H9 (cell line): ENCODE measurements at regions not wholly inside any gene's neighbourhood (a gene's known extent, or its start where the extent isn't known, plus 50 kb on each side); places are given as distances from the start of the nearest gene placed in this dataset.

Experiments
- DNase-seq: peaks from one replicate; pipeline ENCODE4 v3.0.0-alpha.2; 2017
- H2AFZ ChIP-seq: one replicate; pipeline ENCODE4 v1.6.1; 2013; ENCODE audit warnings: mild to moderate bottlenecking, low read length, control low read depth, moderate library complexity
- H2AK5ac ChIP-seq: 2 replicates; pipeline ENCODE4 v1.6.1; 2013; ENCODE audit warnings: low read length, control low read depth, mixed read lengths; ENCODE audit not compliant: insufficient read length
- H2BK120ac ChIP-seq: one replicate; pipeline ENCODE4 v1.6.1; 2013; ENCODE audit warnings: low read depth, mild to moderate bottlenecking, low read length, control low read depth, inconsistent platforms; ENCODE audit not compliant: poor library complexity, severe bottlenecking
- H2BK12ac ChIP-seq: 2 replicates; pipeline ENCODE4 v1.6.1; 2013; ENCODE audit warnings: low read length, control low read depth, mixed read lengths, low read depth; ENCODE audit not compliant: insufficient read length
- H2BK15ac ChIP-seq: 2 replicates; pipeline ENCODE4 v1.6.1; 2013; ENCODE audit warnings: low read depth, low read length, control low read depth
- H2BK20ac ChIP-seq: one replicate; pipeline ENCODE4 v1.6.1; 2013; ENCODE audit warnings: low read depth, mild to moderate bottlenecking, low read length, control low read depth, inconsistent platforms; ENCODE audit not compliant: poor library complexity, severe bottlenecking
- H2BK5ac ChIP-seq: 2 replicates; pipeline ENCODE4 v1.6.1; 2013; ENCODE audit warnings: low read length, control low read depth, mixed read lengths; ENCODE audit not compliant: insufficient read length
- H3K14ac ChIP-seq: 2 replicates; pipeline ENCODE4 v1.6.1; 2013; ENCODE audit warnings: low read length, control low read depth; ENCODE audit not compliant: insufficient read depth
- H3K18ac ChIP-seq: 2 replicates; pipeline ENCODE4 v1.6.1; 2013; ENCODE audit warnings: low read depth, mild to moderate bottlenecking, mixed read lengths, low read length, control low read depth; ENCODE audit not compliant: insufficient read length
- H3K23ac ChIP-seq: 2 replicates; pipeline ENCODE4 v1.6.1; 2013; ENCODE audit warnings: low read length, control low read depth, mixed read lengths, low read depth; ENCODE audit not compliant: insufficient read length
- H3K23me2 ChIP-seq: 2 replicates; pipeline ENCODE4 v1.6.1; 2013; ENCODE audit warnings: low read depth, mild to moderate bottlenecking, mixed read lengths, low read length, control low read depth; ENCODE audit not compliant: insufficient read length, poor library complexity, severe bottlenecking
- H3K27ac ChIP-seq: 2 replicates; pipeline ENCODE4 v1.5.1; 2013; ENCODE audit warnings: low read length, control low read depth, mixed read lengths, low read depth; ENCODE audit not compliant: insufficient read length
- H3K27me3 ChIP-seq: 2 replicates; pipeline ENCODE4 v1.6.1; 2013; ENCODE audit warnings: low read length, control low read depth, inconsistent platforms; ENCODE audit not compliant: insufficient read depth
- H3K4ac ChIP-seq: 2 replicates; pipeline ENCODE4 v1.6.1; 2013; ENCODE audit warnings: low read depth, mild to moderate bottlenecking, control low read depth, inconsistent platforms, low read length, moderate library complexity
- H3K4me1 ChIP-seq: 2 replicates; pipeline ENCODE4 v1.6.1; 2013; ENCODE audit warnings: low read length, control low read depth, inconsistent platforms; ENCODE audit not compliant: insufficient read depth
- H3K4me2 ChIP-seq: 2 replicates; pipeline ENCODE4 v1.6.1; 2013; ENCODE audit warnings: low read length, control low read depth, mixed read lengths; ENCODE audit not compliant: insufficient read length, insufficient read depth
- H3K56ac ChIP-seq: 2 replicates; pipeline ENCODE4 v1.6.1; 2013; ENCODE audit warnings: low read depth, mild to moderate bottlenecking, mixed read lengths, low read length, control low read depth; ENCODE audit not compliant: insufficient read length
- H3K79me1 ChIP-seq: 2 replicates; pipeline ENCODE4 v1.6.1; 2013; ENCODE audit warnings: low read depth, mild to moderate bottlenecking, moderate library complexity, low read length, control low read depth, inconsistent platforms; ENCODE audit not compliant: insufficient read depth, poor library complexity, severe bottlenecking
- H3K79me2 ChIP-seq: 2 replicates; pipeline ENCODE4 v1.6.1; 2013; ENCODE audit warnings: low read length, control low read depth, inconsistent platforms; ENCODE audit not compliant: insufficient read depth
- H3K9ac ChIP-seq: 2 replicates; pipeline ENCODE4 v1.6.1; 2013; ENCODE audit warnings: low read length, control low read depth, mixed read lengths; ENCODE audit not compliant: insufficient read length; ENCODE audit errors: extremely low read depth
- H3K9me3 ChIP-seq: one replicate; pipeline ENCODE4 v1.6.1; 2013; ENCODE audit warnings: low read depth, low read length, inconsistent platforms; ENCODE audit not compliant: control insufficient read depth
- H3T11ph ChIP-seq: one replicate; pipeline ENCODE4 v1.6.1; 2013; ENCODE audit warnings: mild to moderate bottlenecking, low read length, control low read depth, inconsistent platforms
- H4K20me1 ChIP-seq: one replicate; pipeline ENCODE4 v1.6.1; 2013; ENCODE audit not compliant: control insufficient read depth, insufficient read length, insufficient read depth
- H4K5ac ChIP-seq: 2 replicates; pipeline ENCODE4 v1.6.1; 2013; ENCODE audit warnings: low read depth, mild to moderate bottlenecking, mixed read lengths, low read length, control low read depth; ENCODE audit not compliant: insufficient read length
- H4K8ac ChIP-seq: replicated peaks from 2 replicates; pipeline ENCODE4 v1.6.1; 2013; ENCODE audit warnings: low read length, control low read depth, mixed read lengths, low read depth; ENCODE audit not compliant: insufficient read length
- H4K91ac ChIP-seq: 2 replicates; pipeline ENCODE4 v1.6.1; 2013; ENCODE audit warnings: low read depth, mild to moderate bottlenecking, moderate library complexity, mixed read lengths, low read length, control low read depth; ENCODE audit not compliant: insufficient read length
- H3K27ac Mint-ChIP-seq, 3 experiments: 2 replicates in 2 of 3; 3 replicates in 1 of 3; pipeline ENCODE4 v1.8.0; 2020 to 2021; ENCODE audit warnings: mixed read lengths in 3 of 3, mild to moderate bottlenecking in 1 of 3, moderate library complexity in 1 of 3
- H3K27me3 Mint-ChIP-seq: 2 replicates; pipeline ENCODE4 v1.8.0; 2021; ENCODE audit warnings: low read depth, mild to moderate bottlenecking, moderate library complexity, mixed read lengths
- H3K36me3 Mint-ChIP-seq, 3 experiments: 2 replicates in 2 of 3; 3 replicates in 1 of 3; pipeline ENCODE4 v1.8.0; 2020 to 2021; ENCODE audit warnings: low read depth in 3 of 3, mixed read lengths in 3 of 3; ENCODE audit not compliant: insufficient read depth in 1 of 3
- H3K4me1 Mint-ChIP-seq, 2 experiments: 2 replicates each; pipeline ENCODE4 v1.8.0; 2020; ENCODE audit warnings: mixed read lengths in 2 of 2
- H3K4me3 Mint-ChIP-seq, 2 experiments: 2 replicates in 1 of 2; 3 replicates in 1 of 2; pipeline ENCODE4 v1.8.0; 2020 to 2021; ENCODE audit warnings: mild to moderate bottlenecking in 2 of 2, mixed read lengths in 2 of 2, moderate library complexity in 1 of 2
- H3K9me3 Mint-ChIP-seq, 2 experiments: 2 replicates in 1 of 2; 3 replicates in 1 of 2; pipeline ENCODE4 v1.8.0; 2020; ENCODE audit warnings: mild to moderate bottlenecking in 2 of 2, mixed read lengths in 2 of 2, moderate library complexity in 1 of 2
- WGBS: extraction: QIAGEN DNeasy Blood & Tissue Kit; methylation state at CpG from one replicate; pipeline ENCODE4 v1.1.7; 2013; ENCODE audit warnings: missing lambda C conversion rate, low lambda C conversion rate, mixed read lengths; ENCODE audit not compliant: insufficient read length; ENCODE audit errors: extremely low coverage; 5-methylcytosine and 5-hydroxymethylcytosine counted together
- TF ChIP-seq, protein P1 (sequence below): fragments of 200-600 bp; sonication (generic); conservative IDR thresholded peaks from 3 replicates; pipeline ENCODE4 v1.8.0; 2021; ENCODE audit warnings: antibody characterized with exemption, mild to moderate bottlenecking

DNA sequence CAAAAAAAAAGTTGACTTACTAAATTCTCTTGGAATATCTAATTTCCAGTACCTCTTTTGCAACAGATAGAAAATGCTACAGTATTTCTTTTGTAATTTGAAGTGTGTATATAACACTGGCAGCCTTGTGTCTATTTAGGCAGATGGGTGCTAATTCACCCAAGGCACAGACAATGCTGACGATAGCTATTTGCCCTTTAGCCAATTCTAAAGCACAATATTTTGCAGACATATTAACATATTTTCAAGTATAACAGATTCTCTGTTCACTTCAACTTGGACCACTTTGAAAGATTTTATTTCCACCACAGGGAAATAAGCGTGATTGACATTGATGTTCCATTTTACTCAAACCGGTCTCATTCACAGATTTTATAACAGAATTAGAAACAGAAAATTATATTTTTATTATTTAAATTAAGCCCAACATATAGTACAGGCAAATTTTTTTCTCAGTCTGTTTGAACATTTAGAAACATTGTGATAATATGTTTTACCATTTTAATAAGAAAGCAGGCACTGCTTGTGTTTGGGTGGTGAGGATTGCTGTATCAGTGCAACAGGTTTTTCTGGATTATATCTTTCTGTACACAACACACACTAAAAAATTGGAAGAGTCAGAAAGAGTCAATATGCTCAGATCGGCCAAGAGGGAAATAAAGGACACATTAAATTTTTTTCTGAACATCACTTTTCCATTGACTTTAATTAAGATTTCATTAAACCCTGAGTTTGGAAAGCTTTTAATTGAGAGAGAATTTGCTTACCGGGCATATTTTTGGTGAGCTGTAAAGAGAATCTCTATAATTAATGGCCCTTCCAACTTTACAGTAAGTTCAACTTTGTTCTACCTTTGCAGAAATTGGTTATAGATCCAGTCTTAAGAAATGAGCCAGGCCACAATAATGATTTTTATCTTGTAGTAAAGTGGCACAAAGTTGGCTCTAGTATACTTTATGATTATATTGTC is 327.3 kb upstream of the NR2F2 start:
- no peak for DNase-seq
- Mint-ChIP-seq H3K27me3 (peaks cover 1% of the 10 kb centered on the region), H3K36me3 (no peaks in the 10 kb centered on the region), H3K4me3 (no peak overlapping the region), H3K4me1 (peaks cover 0 to 9% of the 10 kb centered on the region in 2 experiments; a peak in 2 of 4 replicates), H3K27ac (no peak overlapping the region), H3K9me3 (no peaks in the 10 kb centered on the region; a peak in 1 of 5 replicates)
- Histone ChIP-seq H2BK12ac (no peak overlapping the region), H3K79me2 (no peaks in the 10 kb centered on the region), H3K9me3 (no peaks in the 10 kb centered on the region), H3K18ac (no peak overlapping the region), H3K27ac (no peak overlapping the region), H2BK20ac (no peak overlapping the region), H4K91ac (no peak overlapping the region), H2BK5ac (no peak overlapping the region), H2AK5ac (no peak overlapping the region), H4K5ac (no peak overlapping the region), H2BK120ac (no peak overlapping the region), H3K4me2 (no peak overlapping the region), H2BK15ac (no peak overlapping the region), H3K14ac (no peak overlapping the region), H3K27me3 (no peaks in the 10 kb centered on the region), H3K4me1 (no peaks in the 10 kb centered on the region), H3K79me1 (no peaks in the 10 kb centered on the region), H3T11ph (no peak overlapping the region), H3K4ac (no peak overlapping the region), H3K23me2 (no peaks in the 10 kb centered on the region), H3K9ac (no peak overlapping the region), H2AFZ (no peak overlapping the region), H4K8ac (no peak overlapping the region), H3K23ac (no peak overlapping the region), H3K56ac (no peak overlapping the region), H4K20me1 (no peaks in the 10 kb centered on the region)
- WGBS, result no CpG with 5 or more reads among the region's 5 CpGs
- TF ChIP-seq, protein P1, sequence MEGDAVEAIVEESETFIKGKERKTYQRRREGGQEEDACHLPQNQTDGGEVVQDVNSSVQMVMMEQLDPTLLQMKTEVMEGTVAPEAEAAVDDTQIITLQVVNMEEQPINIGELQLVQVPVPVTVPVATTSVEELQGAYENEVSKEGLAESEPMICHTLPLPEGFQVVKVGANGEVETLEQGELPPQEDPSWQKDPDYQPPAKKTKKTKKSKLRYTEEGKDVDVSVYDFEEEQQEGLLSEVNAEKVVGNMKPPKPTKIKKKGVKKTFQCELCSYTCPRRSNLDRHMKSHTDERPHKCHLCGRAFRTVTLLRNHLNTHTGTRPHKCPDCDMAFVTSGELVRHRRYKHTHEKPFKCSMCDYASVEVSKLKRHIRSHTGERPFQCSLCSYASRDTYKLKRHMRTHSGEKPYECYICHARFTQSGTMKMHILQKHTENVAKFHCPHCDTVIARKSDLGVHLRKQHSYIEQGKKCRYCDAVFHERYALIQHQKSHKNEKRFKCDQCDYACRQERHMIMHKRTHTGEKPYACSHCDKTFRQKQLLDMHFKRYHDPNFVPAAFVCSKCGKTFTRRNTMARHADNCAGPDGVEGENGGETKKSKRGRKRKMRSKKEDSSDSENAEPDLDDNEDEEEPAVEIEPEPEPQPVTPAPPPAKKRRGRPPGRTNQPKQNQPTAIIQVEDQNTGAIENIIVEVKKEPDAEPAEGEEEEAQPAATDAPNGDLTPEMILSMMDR, result no peak
